ENCODE measurements at regions not wholly inside any gene's neighbourhood (a gene's known extent, or its start where the extent isn't known, plus 50 kb on each side); places are given as distances from the start of the nearest gene placed in this dataset.
"Not testable (repeated sequence)": the region's sequence is repeated elsewhere in the genome, so short reads cannot be mapped to it uniquely, and the experiment has no call there.

DNA sequence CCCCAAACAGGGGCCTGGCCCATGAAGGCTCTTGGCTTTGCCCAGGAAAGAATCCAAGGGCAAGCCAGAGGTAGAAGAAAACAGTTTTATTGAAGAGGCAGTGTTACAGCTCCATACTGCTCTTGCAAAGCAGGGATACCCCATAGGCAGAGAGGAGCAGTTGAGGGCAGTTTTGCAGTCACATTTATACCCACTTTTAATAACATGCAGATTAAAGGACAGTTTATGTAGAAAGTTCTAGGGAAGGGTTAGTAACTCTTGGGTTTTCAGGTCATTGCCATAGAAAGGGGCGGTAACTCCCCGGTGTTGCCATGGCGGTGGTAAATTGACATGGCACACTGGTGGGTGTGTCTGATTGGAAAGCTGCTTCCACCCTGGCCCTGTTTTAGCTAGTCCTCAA, 80.5 kb upstream of the GNAZ start:
- H3K4me3 ChIP-seq (ENCODE audit: low read length) = no peak overlapping the region
- TF ChIP-seq, protein P1, sequence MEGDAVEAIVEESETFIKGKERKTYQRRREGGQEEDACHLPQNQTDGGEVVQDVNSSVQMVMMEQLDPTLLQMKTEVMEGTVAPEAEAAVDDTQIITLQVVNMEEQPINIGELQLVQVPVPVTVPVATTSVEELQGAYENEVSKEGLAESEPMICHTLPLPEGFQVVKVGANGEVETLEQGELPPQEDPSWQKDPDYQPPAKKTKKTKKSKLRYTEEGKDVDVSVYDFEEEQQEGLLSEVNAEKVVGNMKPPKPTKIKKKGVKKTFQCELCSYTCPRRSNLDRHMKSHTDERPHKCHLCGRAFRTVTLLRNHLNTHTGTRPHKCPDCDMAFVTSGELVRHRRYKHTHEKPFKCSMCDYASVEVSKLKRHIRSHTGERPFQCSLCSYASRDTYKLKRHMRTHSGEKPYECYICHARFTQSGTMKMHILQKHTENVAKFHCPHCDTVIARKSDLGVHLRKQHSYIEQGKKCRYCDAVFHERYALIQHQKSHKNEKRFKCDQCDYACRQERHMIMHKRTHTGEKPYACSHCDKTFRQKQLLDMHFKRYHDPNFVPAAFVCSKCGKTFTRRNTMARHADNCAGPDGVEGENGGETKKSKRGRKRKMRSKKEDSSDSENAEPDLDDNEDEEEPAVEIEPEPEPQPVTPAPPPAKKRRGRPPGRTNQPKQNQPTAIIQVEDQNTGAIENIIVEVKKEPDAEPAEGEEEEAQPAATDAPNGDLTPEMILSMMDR (conservative IDR thresholded peaks at IDR 0.05; ENCODE audit: low read length) = no peak
- DNase-seq (ENCODE audit: low read depth) = no peak

DNA sequence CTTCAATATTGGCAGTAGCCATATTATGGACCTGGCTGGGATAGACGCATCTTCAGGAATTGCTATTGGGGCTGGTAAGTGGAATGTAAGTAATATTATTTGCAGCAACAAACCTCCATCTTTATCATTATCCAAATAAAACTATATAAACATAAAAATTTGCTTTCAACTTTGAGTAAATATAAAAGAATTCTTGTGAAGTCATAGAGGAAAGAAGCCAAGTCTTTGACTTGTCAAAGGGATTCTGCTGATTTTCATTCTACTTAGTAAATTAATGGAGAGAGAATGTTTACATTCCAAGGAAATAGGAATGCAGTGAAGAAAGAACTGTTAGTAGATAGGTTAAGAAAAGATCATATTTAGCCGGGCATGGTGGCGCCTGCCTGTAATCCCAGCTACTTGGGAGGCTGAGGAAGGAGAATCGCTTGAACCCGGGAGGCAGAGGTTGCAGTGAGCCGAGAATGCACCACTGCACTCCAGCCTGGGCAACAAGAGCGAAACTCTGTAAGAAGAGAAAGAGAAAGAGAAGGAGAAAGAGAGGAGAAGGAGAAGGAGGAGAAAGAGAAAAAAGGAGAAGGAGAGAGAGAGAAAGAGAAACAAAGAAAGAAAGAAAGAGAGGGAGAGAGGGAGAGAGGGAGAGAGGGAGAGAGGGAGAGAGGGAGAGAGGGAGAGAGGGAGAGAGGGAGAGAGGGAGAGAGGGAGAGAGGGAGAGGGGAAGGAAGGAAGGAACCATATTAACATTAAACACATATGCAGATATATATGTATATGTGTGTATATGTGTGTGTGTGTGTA, 79.4 kb upstream of the GNAZ start:
- not testable (repeated sequence) for H3K4me3 ChIP-seq (ENCODE audit: low read length); DNase-seq (ENCODE audit: low read depth)

DNA sequence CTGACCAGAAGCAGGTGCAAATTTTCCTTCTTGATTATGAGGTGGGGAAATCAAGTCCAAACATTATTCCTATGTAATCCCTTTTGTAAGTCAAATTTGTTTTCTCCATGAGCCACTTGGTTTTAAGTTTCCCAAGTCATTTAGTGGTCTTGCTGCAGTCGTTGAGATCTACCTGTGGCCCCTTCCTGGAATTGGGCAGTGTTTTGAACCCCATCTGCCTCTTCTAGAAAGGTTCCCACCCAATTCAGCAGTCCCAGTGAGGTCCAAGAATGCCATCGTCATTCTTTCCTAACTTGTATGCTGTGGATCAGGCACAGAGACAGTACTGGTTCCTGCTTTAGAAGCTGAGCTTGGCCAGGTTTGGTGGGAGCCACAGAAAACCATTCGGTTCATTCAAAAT, 77.8 kb upstream of the GNAZ start:
- TF ChIP-seq, protein P1 (conservative IDR thresholded peaks at IDR 0.05; ENCODE audit: low read length) = no peak
- DNase-seq (ENCODE audit: low read depth) = no peak
- H3K4me3 ChIP-seq (ENCODE audit: low read length) = no peak overlapping the region

DNA sequence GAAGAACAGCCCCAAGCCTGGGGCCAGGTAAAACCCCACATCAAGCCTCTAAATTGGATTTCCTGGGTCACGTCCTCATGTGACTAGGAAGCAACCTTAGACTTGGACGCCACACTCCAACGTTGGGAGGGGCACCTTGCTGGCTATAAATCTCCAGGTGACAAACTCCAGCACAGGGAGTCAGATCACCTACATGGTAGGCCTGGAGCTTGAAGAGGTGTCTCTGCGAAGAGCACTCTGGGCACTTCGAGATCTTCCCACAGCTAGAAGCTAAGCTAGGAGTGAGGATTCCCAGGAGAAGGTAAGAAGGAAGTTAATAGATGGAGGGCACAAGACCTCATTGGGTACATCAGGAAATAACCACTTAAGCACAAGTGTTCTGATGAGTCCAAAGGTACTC, 77.1 kb upstream of the GNAZ start:
- no peak for DNase-seq (ENCODE audit: low read depth)
- TF ChIP-seq, protein P1 (conservative IDR thresholded peaks at IDR 0.05; ENCODE audit: low read length) = no peak
- H3K4me3 ChIP-seq (ENCODE audit: low read length) = no peak overlapping the region

DNA sequence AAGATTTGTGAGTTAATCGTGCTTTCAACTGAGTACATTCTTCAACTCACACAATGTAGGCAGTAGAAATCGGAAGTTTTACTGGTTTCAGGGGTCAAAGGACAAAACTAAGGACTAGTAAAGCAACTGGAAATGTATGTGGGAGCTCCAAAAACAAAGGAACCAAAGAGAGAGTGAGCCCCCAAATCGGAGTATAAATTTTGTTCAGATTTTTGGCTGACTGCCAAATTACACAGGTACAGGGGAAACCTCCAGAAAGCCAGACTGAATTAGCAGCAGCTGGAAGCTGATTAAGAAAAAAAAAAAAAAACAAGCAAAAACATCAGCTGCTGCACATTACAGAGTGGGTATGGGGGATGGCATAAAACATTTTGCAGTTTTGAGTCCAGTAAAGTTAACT, 75.2 kb upstream of the GNAZ start:
- DNase-seq (ENCODE audit: low read depth) = no peak
- no peak overlapping the region for H3K4me3 ChIP-seq (ENCODE audit: low read length)
- TF ChIP-seq, protein P1 (conservative IDR thresholded peaks at IDR 0.05; ENCODE audit: low read length) = no peak

DNA sequence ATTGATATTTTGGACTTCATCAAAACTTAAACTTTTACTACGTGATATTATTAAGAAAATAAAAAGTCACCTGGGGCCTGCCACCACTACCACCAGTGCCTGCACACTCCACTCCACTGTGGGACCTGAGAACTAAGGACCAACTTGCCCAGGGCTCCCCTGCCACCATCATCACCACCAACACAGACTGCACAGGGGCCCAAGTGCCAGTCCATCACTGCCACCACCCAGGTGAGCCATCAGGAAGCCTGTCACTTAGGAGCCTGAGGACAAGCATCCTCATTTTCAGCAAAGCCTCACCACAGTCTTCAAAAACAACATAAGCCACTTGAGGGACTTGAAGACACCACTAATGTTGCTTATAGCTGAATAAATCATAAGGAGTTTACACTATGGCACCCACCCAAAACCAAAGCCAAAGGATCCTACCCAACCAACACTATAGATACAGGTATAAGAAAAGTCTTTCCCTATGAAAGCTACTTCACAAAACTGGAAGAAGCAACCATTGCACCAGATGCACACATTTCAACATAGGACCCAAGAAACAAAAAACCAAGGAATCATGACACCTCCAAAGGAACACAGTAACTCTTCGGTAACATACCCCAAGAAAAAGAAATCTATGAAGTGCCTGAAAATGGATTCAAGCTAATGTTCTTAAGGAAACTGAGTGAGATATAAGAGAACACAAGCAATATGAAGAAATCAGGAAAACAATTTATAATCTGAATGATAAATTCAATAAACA, 73.6 kb upstream of the GNAZ start:
- TF ChIP-seq, protein P1 (conservative IDR thresholded peaks at IDR 0.05; ENCODE audit: low read length) = no peak
- no peak for DNase-seq (ENCODE audit: low read depth)
- H3K4me3 ChIP-seq (ENCODE audit: low read length) = no peak overlapping the region

DNA sequence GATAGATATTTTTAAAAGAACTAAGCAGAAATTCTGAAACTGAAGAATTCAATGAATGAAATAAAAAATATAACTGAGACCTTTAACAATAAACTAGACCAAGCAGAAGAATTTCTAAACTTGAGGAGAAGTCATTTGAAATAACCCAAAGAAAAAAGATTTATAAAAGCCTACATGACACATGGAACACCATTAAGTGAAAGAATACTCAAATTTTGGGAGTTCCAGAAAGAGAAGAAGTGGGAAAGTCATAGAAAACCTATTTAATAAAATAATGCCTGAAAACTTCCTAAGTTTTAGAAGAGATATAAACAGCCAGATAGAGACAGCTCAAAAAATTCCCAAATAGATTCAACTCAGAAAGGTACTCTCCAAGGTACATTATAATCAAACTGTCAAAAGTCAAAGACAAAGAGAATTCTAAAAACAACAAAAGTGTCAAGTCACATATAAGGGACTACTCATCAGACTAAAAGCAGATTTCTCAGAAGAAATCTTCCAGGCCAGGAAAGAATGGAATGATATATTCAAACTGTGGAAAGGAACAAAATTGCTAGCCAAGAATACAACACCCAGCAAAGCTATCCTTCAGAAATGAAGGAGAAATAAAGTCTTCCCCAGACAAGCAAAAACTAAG, 72.9 kb upstream of the GNAZ start:
- DNase-seq (ENCODE audit: low read depth) = no peak
- H3K4me3 ChIP-seq (ENCODE audit: low read length) = no peak overlapping the region
- TF ChIP-seq, protein P1 (conservative IDR thresholded peaks at IDR 0.05; ENCODE audit: low read length) = no peak
